ENCODE measurements at regions not wholly inside any gene's neighbourhood (a gene's known extent, or its start where the extent isn't known, plus 50 kb on each side); places are given as distances from the start of the nearest gene placed in this dataset.

DNA sequence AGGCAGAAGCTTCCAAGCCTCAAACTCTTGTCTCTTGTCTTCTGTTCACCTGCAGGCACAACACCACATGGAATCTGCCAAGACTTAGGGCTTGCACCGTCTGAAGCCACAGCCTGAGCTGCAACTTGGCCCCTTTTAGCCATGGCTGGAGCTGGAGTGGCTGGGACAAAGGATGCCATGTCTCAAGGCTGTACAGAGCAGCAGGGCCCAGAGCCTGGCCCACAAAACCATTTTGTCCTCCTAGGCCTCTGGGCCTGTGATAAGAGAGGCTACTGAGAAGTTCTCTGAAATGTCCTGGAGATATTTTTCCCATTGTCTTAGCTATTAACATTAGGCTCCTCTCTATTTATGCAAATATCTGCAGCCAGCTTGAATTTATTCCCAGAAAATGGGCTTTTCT, 330.8 kb downstream of the DTWD2 start (continued):
- TF ChIP-seq, protein P1, sequence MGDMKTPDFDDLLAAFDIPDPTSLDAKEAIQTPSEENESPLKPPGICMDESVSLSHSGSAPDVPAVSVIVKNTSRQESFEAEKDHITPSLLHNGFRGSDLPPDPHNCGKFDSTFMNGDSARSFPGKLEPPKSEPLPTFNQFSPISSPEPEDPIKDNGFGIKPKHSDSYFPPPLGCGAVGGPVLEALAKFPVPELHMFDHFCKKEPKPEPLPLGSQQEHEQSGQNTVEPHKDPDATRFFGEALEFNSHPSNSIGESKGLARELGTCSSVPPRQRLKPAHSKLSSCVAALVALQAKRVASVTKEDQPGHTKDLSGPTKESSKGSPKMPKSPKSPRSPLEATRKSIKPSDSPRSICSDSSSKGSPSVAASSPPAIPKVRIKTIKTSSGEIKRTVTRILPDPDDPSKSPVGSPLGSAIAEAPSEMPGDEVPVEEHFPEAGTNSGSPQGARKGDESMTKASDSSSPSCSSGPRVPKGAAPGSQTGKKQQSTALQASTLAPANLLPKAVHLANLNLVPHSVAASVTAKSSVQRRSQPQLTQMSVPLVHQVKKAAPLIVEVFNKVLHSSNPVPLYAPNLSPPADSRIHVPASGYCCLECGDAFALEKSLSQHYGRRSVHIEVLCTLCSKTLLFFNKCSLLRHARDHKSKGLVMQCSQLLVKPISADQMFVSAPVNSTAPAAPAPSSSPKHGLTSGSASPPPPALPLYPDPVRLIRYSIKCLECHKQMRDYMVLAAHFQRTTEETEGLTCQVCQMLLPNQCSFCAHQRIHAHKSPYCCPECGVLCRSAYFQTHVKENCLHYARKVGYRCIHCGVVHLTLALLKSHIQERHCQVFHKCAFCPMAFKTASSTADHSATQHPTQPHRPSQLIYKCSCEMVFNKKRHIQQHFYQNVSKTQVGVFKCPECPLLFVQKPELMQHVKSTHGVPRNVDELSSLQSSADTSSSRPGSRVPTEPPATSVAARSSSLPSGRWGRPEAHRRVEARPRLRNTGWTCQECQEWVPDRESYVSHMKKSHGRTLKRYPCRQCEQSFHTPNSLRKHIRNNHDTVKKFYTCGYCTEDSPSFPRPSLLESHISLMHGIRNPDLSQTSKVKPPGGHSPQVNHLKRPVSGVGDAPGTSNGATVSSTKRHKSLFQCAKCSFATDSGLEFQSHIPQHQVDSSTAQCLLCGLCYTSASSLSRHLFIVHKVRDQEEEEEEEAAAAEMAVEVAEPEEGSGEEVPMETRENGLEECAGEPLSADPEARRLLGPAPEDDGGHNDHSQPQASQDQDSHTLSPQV (IDR thresholded peaks at IDR 0.05): no peak
- TF ChIP-seq BHLHE40 (IDR thresholded peaks at IDR 0.05; ENCODE audit: borderline replicate concordance in 1 of 2, low read depth in 2 of 2, low read length in 1 of 2) (no peak), SP1 (IDR thresholded peaks at IDR 0.05; ENCODE audit: low read depth, low read length) (no peak)

DNA sequence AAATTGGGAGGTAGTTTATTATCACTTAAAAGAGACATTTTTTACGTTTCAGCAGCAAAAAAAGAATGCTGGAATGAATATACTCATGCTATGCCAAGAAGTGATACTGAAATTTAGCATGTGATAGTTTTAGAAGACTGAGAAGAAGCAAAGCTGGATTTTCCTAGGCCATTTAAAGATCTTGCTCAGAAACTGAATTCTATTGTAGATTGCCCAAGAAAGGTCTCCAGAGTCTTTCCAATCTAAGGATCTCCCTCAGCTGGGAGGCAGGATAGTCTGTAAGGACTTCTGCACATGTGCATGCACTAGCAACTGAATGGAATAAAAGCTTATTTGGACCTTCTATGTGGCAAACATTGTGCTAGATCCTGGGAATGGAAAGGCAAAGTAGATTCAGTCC, 334.5 kb downstream of the DTWD2 start:
- BruUV-seq (replicated peaks): no TSS peak
- 0% methylated on average over 1 of the region's 1 CpG for WGBS (ENCODE audit: insufficient coverage, insufficient replicate concordance, low lambda C conversion rate, missing lambda C conversion rate)
- no peak for DNase-seq (ENCODE audit: low read depth, low spot score)
- H2AFZ ChIP-seq (ENCODE audit: control insufficient read depth, low read depth, low read length): no peak overlapping the region
- no peaks in the 10 kb centered on the region for H3K79me2 ChIP-seq (ENCODE audit: control insufficient read depth, insufficient read depth, low read length)
- no peaks in the 10 kb centered on the region for H3K27me3 ChIP-seq (replicated peaks in 1 of 2; ENCODE audit: control insufficient read depth in 2 of 2, insufficient read depth in 2 of 2, low read length in 1 of 2)
- ChIA-PET SMC1A (ENCODE audit: uncharacterized antibody, unreplicated experiment) (interaction anchor here (1.3 kb wide), 1 partner anchor 44 kb away, joined by 4 read pairs; no protein-coding TSS in a partner anchor), RAD21 (ENCODE audit: unreplicated experiment) (no interaction called here), POLR2A (no interaction called here), CTCF (interaction anchor here (1.3 kb wide), 1 partner anchor 36 kb away, joined by 3 read pairs; no protein-coding TSS in a partner anchor)
- H4K20me1 ChIP-seq (ENCODE audit: control insufficient read depth, insufficient read depth): no peaks in the 10 kb centered on the region
- H3K9ac ChIP-seq (ENCODE audit: control insufficient read depth, insufficient read depth, low read length): no peak overlapping the region
- TF ChIP-seq, protein P2, sequence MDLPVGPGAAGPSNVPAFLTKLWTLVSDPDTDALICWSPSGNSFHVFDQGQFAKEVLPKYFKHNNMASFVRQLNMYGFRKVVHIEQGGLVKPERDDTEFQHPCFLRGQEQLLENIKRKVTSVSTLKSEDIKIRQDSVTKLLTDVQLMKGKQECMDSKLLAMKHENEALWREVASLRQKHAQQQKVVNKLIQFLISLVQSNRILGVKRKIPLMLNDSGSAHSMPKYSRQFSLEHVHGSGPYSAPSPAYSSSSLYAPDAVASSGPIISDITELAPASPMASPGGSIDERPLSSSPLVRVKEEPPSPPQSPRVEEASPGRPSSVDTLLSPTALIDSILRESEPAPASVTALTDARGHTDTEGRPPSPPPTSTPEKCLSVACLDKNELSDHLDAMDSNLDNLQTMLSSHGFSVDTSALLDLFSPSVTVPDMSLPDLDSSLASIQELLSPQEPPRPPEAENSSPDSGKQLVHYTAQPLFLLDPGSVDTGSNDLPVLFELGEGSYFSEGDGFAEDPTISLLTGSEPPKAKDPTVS (IDR thresholded peaks at IDR 0.05; ENCODE audit: low read depth, low read length): no peak
- TF ChIP-seq CREM (IDR thresholded peaks at IDR 0.05; ENCODE audit: low read depth): no peak
- no peak for TF ChIP-seq NFYB (IDR thresholded peaks at IDR 0.05; ENCODE audit: insufficient read depth, low read depth, low read length)
- TF ChIP-seq, protein P3, sequence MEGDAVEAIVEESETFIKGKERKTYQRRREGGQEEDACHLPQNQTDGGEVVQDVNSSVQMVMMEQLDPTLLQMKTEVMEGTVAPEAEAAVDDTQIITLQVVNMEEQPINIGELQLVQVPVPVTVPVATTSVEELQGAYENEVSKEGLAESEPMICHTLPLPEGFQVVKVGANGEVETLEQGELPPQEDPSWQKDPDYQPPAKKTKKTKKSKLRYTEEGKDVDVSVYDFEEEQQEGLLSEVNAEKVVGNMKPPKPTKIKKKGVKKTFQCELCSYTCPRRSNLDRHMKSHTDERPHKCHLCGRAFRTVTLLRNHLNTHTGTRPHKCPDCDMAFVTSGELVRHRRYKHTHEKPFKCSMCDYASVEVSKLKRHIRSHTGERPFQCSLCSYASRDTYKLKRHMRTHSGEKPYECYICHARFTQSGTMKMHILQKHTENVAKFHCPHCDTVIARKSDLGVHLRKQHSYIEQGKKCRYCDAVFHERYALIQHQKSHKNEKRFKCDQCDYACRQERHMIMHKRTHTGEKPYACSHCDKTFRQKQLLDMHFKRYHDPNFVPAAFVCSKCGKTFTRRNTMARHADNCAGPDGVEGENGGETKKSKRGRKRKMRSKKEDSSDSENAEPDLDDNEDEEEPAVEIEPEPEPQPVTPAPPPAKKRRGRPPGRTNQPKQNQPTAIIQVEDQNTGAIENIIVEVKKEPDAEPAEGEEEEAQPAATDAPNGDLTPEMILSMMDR (IDR thresholded peaks at IDR 0.05 in 2 of 3, conservative IDR thresholded peaks at IDR 0.05 in 1 of 3; ENCODE audit: control insufficient read depth in 2 of 3, extremely low read depth in 1 of 3, insufficient read depth in 1 of 3, low read depth in 3 of 3, low read length in 3 of 3): no peak
- no peak for TF ChIP-seq RAD21 (IDR thresholded peaks at IDR 0.05; ENCODE audit: insufficient read depth, low read depth, low read length)
- no peak for TF ChIP-seq ASH2L (IDR thresholded peaks at IDR 0.05; ENCODE audit: borderline replicate concordance, low read depth)
- TF ChIP-seq, protein P4, sequence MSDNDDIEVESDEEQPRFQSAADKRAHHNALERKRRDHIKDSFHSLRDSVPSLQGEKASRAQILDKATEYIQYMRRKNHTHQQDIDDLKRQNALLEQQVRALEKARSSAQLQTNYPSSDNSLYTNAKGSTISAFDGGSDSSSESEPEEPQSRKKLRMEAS (IDR thresholded peaks at IDR 0.05; ENCODE audit: low read depth, low read length): no peak
- no peaks in the 10 kb centered on the region; the same call in 2 of the 3 replicates for H3K9me3 ChIP-seq (replicated peaks; ENCODE audit: control insufficient read depth, insufficient read depth, low read length)
- H3K36me3 ChIP-seq (ENCODE audit: control insufficient read depth in 2 of 2, insufficient read depth in 2 of 2, low read length in 1 of 2): no peaks in the 10 kb centered on the region
- no peak overlapping the region for H3K4me2 ChIP-seq (ENCODE audit: control insufficient read depth, insufficient read depth)
- intact Hi-C loops (cut with micrococcal nuclease; ENCODE audit: unreplicated experiment) (no loop called here), in situ Hi-C loops (cut with MboI) (no loop called here)
- no peak for FAIRE-seq
- H3K27ac ChIP-seq (ENCODE audit: control insufficient read depth, insufficient read depth): no peak overlapping the region
- no peak for ATAC-seq
- no peaks in the 10 kb centered on the region for H3K4me1 ChIP-seq (ENCODE audit: control insufficient read depth, insufficient read depth, low read length)
- H3K4me3 ChIP-seq: no peak overlapping the region

All from GM12878 (cell line).